H1 (cell line): ENCODE measurements at regions not wholly inside any gene's neighbourhood (a gene's known extent, or its start where the extent isn't known, plus 50 kb on each side); places are given as distances from the start of the nearest gene placed in this dataset.
A peak's percentile ranks its signal among the peaks of the same experiment; 100 is the strongest.

Experiments used
- CTCF ChIA-PET: fragments of 300-600 bp; sonication (Branson Sonifier 250); formaldehyde crosslinking; loops from one replicate; lab custom pipeline; 2021; ENCODE audit not compliant: partially characterized antibody; lab: Charles Lee
- POLR2A ChIA-PET: fragments of 300-600 bp; sonication (Branson Sonifier 250); formaldehyde crosslinking; loops from one replicate; lab custom pipeline; 2021; ENCODE audit warnings: inconsistent platforms; ENCODE audit not compliant: partially characterized antibody; lab: Charles Lee
- DNase-seq, 2 experiments: peaks; one replicate each; pipeline versions ENCODE4 v3.0.0 to v3.0.0-alpha.2; 2010 to 2022; ENCODE audit warnings: low spot score in 2 of 2, low read depth in 1 of 2, mixed read lengths in 1 of 2
- FAIRE-seq: peaks from 2 replicates; lab custom pipeline; 2011; peaks lifted over from hg19 to GRCh38; lab: Jason Lieb, UNC
- H2AFZ ChIP-seq: 2 replicates; pipeline ENCODE4 v1.8.1; 2012; ENCODE audit warnings: low read length, inconsistent platforms
- H2AK5ac ChIP-seq: 2 replicates; pipeline ENCODE4 v1.6.1; 2013; ENCODE audit warnings: low read depth, low read length
- H2BK120ac ChIP-seq: replicated peaks from 2 replicates; pipeline ENCODE3; 2013; ENCODE audit warnings: low read depth, low read length, inconsistent platforms
- H2BK12ac ChIP-seq: 2 replicates; pipeline ENCODE4 v1.6.1; 2013; ENCODE audit warnings: low read depth, low read length
- H2BK15ac ChIP-seq: 2 replicates; pipeline ENCODE4 v1.6.1; 2013; ENCODE audit warnings: low read length
- H2BK20ac ChIP-seq: 2 replicates; pipeline ENCODE4 v1.6.1; 2013; ENCODE audit warnings: low read length
- H2BK5ac ChIP-seq: 2 replicates; pipeline ENCODE4 v1.6.1; 2013; ENCODE audit warnings: low read depth, low read length
- H3K14ac ChIP-seq: 2 replicates; pipeline ENCODE4 v1.6.1; 2013; ENCODE audit warnings: inconsistent platforms; ENCODE audit not compliant: insufficient read length
- H3K18ac ChIP-seq: 2 replicates; pipeline ENCODE4 v1.6.1; 2013; ENCODE audit warnings: low read length; ENCODE audit errors: extremely low read depth
- H3K23ac ChIP-seq: 2 replicates; pipeline ENCODE4 v1.6.1; 2013; ENCODE audit warnings: inconsistent platforms; ENCODE audit not compliant: insufficient read length
- H3K23me2 ChIP-seq: 2 replicates; pipeline ENCODE4 v1.6.1; 2013; ENCODE audit warnings: low read depth, low read length
- H3K27ac ChIP-seq: 2 replicates; pipeline ENCODE4 v1.6.1; 2011; ENCODE audit warnings: low read depth, low read length, inconsistent platforms
- H3K27me3 ChIP-seq, 4 experiments: replicated peaks in 1 of 4; 1 replicate in 1 of 4; 2 replicates in 3 of 4; pipeline versions ENCODE4 v1.6.1 to v1.8.1; 2011 to 2013; ENCODE audit warnings: low read length in 3 of 4, mild to moderate bottlenecking in 3 of 4, inconsistent platforms in 2 of 4, mixed read lengths in 2 of 4, moderate library complexity in 1 of 4; ENCODE audit not compliant: control insufficient read depth in 3 of 4, insufficient read depth in 3 of 4; ENCODE audit errors: extremely low read depth in 1 of 4
- H3K36me3 ChIP-seq, 4 experiments: 2 replicates each; pipeline versions ENCODE4 v1.6.1 to v1.8.1; 2011 to 2013; ENCODE audit warnings: mild to moderate bottlenecking in 4 of 4, low read length in 3 of 4, moderate library complexity in 2 of 4, control low read depth in 1 of 4, inconsistent platforms in 1 of 4; ENCODE audit not compliant: insufficient read depth in 4 of 4, control insufficient read depth in 2 of 4
- H3K4ac ChIP-seq: replicated peaks from 2 replicates; pipeline ENCODE3; 2013; ENCODE audit warnings: low read length, low read depth, mixed read lengths, inconsistent platforms; ENCODE audit not compliant: insufficient read length
- H3K4me1 ChIP-seq, 4 experiments: replicated peaks in 1 of 4; 1 replicate in 1 of 4; 2 replicates in 3 of 4; pipeline versions ENCODE4 v1.6.1 to v1.8.1; 2011 to 2013; ENCODE audit warnings: low read length in 3 of 4, inconsistent platforms in 2 of 4, mixed read lengths in 1 of 4; ENCODE audit not compliant: insufficient read depth in 4 of 4, control insufficient read depth in 3 of 4
- H3K4me2 ChIP-seq, 2 experiments: 2 replicates each; pipeline versions ENCODE4 v1.6.1 to v1.8.1; 2011 to 2013; ENCODE audit warnings: low read depth in 2 of 2, low read length in 2 of 2, control low read depth in 1 of 2, inconsistent platforms in 1 of 2, mild to moderate bottlenecking in 1 of 2; ENCODE audit not compliant: insufficient read depth in 1 of 2
- H3K4me3 ChIP-seq, 4 experiments: fragments of 200-600, 300-600 bp in 1 of 4; sonication (generic), shearing (Covaris generic), sonication (Bioruptor Twin) in 1 of 4; 2 replicates each; pipeline versions ENCODE4 v1.5.1 to v1.8.1; 2011 to 2016; ENCODE audit warnings: low read length in 4 of 4, low read depth in 3 of 4, control low read depth in 2 of 4, inconsistent platforms in 2 of 4, mild to moderate bottlenecking in 2 of 4, mixed read lengths in 1 of 4, moderate library complexity in 1 of 4; ENCODE audit not compliant: insufficient read depth in 2 of 4; ENCODE audit errors: extremely low read depth in 1 of 4
- H3K56ac ChIP-seq: replicated peaks from 2 replicates; pipeline ENCODE3; 2013; ENCODE audit warnings: low read depth, mild to moderate bottlenecking, mixed read lengths, low read length, inconsistent platforms; ENCODE audit not compliant: insufficient read length
- H3K79me1 ChIP-seq: 2 replicates; pipeline ENCODE4 v1.6.1; 2013; ENCODE audit warnings: low read depth, low read length, control low read depth
- H3K79me2 ChIP-seq, 2 experiments: 2 replicates each; pipeline versions ENCODE4 v1.6.1 to v1.8.1; 2012 to 2013; ENCODE audit warnings: low read length in 2 of 2, mild to moderate bottlenecking in 2 of 2, inconsistent platforms in 1 of 2; ENCODE audit not compliant: insufficient read depth in 2 of 2, control insufficient read depth in 1 of 2
- H3K9ac ChIP-seq, 4 experiments: replicated peaks in 1 of 4; 1 replicate in 1 of 4; 2 replicates in 3 of 4; pipeline versions ENCODE4 v1.6.1 to v1.8.1; 2011 to 2013; ENCODE audit warnings: low read depth in 3 of 4, low read length in 3 of 4, control low read depth in 2 of 4, mild to moderate bottlenecking in 2 of 4, moderate library complexity in 2 of 4, inconsistent platforms in 1 of 4; ENCODE audit errors: extremely low read depth in 1 of 4
- H3K9me3 ChIP-seq, 2 experiments: 2 replicates each; pipeline versions ENCODE4 v1.6.1 to v1.8.1; 2012 to 2013; ENCODE audit warnings: mild to moderate bottlenecking in 2 of 2, moderate library complexity in 2 of 2, control low read depth in 1 of 2, inconsistent platforms in 1 of 2, low read depth in 1 of 2, low read length in 1 of 2, mixed read lengths in 1 of 2; ENCODE audit not compliant: insufficient read depth in 2 of 2
- H4K20me1 ChIP-seq, 2 experiments: replicated peaks in 1 of 2; 2 replicates each; pipeline versions ENCODE3 to v1.8.1; 2011 to 2013; ENCODE audit warnings: inconsistent platforms in 2 of 2, low read length in 2 of 2, mild to moderate bottlenecking in 1 of 2; ENCODE audit not compliant: insufficient read depth in 2 of 2, control insufficient read depth in 1 of 2
- H4K5ac ChIP-seq: 2 replicates; pipeline ENCODE4 v1.6.1; 2013; ENCODE audit warnings: low read length, low read depth, mixed read lengths, inconsistent platforms; ENCODE audit not compliant: insufficient read length
- H4K8ac ChIP-seq: 2 replicates; pipeline ENCODE4 v1.8.0; 2013; ENCODE audit warnings: mild to moderate bottlenecking, moderate library complexity, low read length, inconsistent platforms; ENCODE audit not compliant: insufficient read depth; ENCODE audit errors: extremely low read depth
- H4K91ac ChIP-seq: replicated peaks from 2 replicates; pipeline ENCODE3; 2013; ENCODE audit warnings: low read length, mixed read lengths, inconsistent platforms; ENCODE audit not compliant: insufficient read length
- ASH2L ChIP-seq: fragments of 200-600, 300-600 bp; sonication (generic); IDR thresholded peaks from one replicate; pipeline ENCODE4 v1.7.1; 2017; ENCODE audit warnings: low read length
- CBX5 ChIP-seq: fragments of 300-800, 300-1000 bp; sonication (generic); IDR thresholded peaks from 2 replicates; pipeline ENCODE4 v1.7.1; 2016; ENCODE audit warnings: antibody characterized with exemption, low read length, low read depth
- CEBPB ChIP-seq: IDR thresholded peaks from 2 replicates; pipeline ENCODE4 v1.6.1; 2012; ENCODE audit warnings: low read depth, low read length
- EGR1 ChIP-seq: IDR thresholded peaks from 2 replicates; pipeline ENCODE4 v1.6.1; 2011; ENCODE audit warnings: low read depth, low read length, borderline replicate concordance
- GTF2F1 ChIP-seq: IDR thresholded peaks from 2 replicates; pipeline ENCODE4 v1.6.1; 2012; ENCODE audit warnings: low read depth, low read length, improper control_type of control experiment, borderline replicate concordance
- HDAC2 ChIP-seq, 2 experiments: fragments of 300-600 bp in 1 of 2; sonication (generic) in 1 of 2; IDR thresholded peaks; 2 replicates each; pipeline ENCODE4 v1.6.1; 2011 to 2012; ENCODE audit warnings: low read depth in 2 of 2, low read length in 2 of 2, mild to moderate bottlenecking in 2 of 2, moderate library complexity in 2 of 2, borderline replicate concordance in 1 of 2, inconsistent platforms in 1 of 2
- NANOG ChIP-seq: IDR thresholded peaks from 2 replicates; pipeline ENCODE4 v1.6.1; 2011; ENCODE audit warnings: low read length, low read depth, mild to moderate bottlenecking, inconsistent platforms; ENCODE audit not compliant: insufficient read depth, poor library complexity, severe bottlenecking
- POU5F1 ChIP-seq: IDR thresholded peaks from 2 replicates; pipeline ENCODE4 v1.6.1; 2011; ENCODE audit warnings: low read depth, mild to moderate bottlenecking, low read length, moderate library complexity
- SAP30 ChIP-seq: fragments of 300-600 bp; sonication (generic); IDR thresholded peaks from 2 replicates; pipeline ENCODE4 v1.7.1; 2012; ENCODE audit warnings: low read length, moderate library complexity, mild to moderate bottlenecking, inconsistent platforms; ENCODE audit not compliant: insufficient read depth, insufficient replicate concordance
- SIX5 ChIP-seq: IDR thresholded peaks from 2 replicates; pipeline ENCODE4 v1.6.1; 2011; ENCODE audit warnings: mild to moderate bottlenecking, low read depth, low read length
- SP1 ChIP-seq: IDR thresholded peaks from 2 replicates; pipeline ENCODE4 v1.6.1; 2011; ENCODE audit warnings: low read depth, low read length
- SRF ChIP-seq: IDR thresholded peaks from 2 replicates; pipeline ENCODE4 v1.6.1; 2011; ENCODE audit warnings: mild to moderate bottlenecking, low read depth, low read length, moderate library complexity
- SUZ12 ChIP-seq: fragments of 200-600 bp; sonication (generic); IDR thresholded peaks from 2 replicates; pipeline ENCODE4 v1.6.1; 2012; ENCODE audit warnings: mild to moderate bottlenecking, inconsistent platforms, low read length, moderate library complexity, mixed read lengths
- TAF7 ChIP-seq: optimal IDR thresholded peaks from 2 replicates; pipeline ENCODE3; 2011; ENCODE audit warnings: low read depth, mild to moderate bottlenecking, inconsistent platforms, low read length, moderate library complexity, borderline replicate concordance
- TEAD4 ChIP-seq: IDR thresholded peaks from 2 replicates; pipeline ENCODE4 v1.6.1; 2012; ENCODE audit warnings: low read depth, low read length, inconsistent platforms, mixed read lengths
- WGBS, 2 experiments: shearing (Covaris generic) in 1 of 2; methylation state at CpG; one replicate each; pipeline versions ENCODE4 v1.1.6 to v1.1.7; 2013 to 2015; ENCODE audit warnings: low lambda C conversion rate in 2 of 2, mixed read lengths in 2 of 2, inconsistent platforms in 1 of 2, low coverage in 1 of 2, missing lambda C conversion rate in 1 of 2; ENCODE audit not compliant: insufficient replicate concordance in 2 of 2, insufficient coverage in 1 of 2, insufficient read length in 1 of 2; ENCODE audit errors: extremely low coverage in 1 of 2, missing lambda C conversion rate in 1 of 2; 5-methylcytosine and 5-hydroxymethylcytosine counted together

DNA sequence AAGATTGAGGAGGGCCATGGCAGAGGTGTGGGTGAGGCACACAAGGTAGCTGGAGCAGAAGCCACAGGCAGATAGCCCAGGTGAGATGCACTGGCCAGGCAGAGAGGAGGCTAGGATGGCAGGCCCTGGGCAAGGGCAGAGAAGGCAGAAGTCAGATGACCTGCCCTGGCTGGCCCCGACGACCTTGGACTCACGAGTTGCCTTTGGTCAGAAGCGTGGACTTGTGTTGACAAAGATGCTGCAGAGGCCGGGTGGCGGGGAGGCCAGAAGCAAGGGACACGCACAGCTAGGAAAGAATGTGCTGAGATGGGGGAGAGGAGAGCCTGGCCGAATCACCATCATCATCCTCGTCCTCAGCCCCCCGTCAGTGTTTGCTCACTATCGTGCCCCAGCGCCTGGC lies 123.7 kb downstream of the RBFOX3 start:
- H2AFZ ChIP-seq, result no peak overlapping the region
- 94% methylated on average over 10 of the region's 12 CpGs; no CpG with 5 or more reads in 1 of the 2 experiments for WGBS, 2 experiments
- peaks cover 4% of the 10 kb centered on the region; the same call in 1 of the 2 replicates for H3K23me2 ChIP-seq
- H4K20me1 ChIP-seq, result no peaks in the 10 kb centered on the region
- H3K4me2 ChIP-seq, result no peak overlapping the region
- H3K36me3 ChIP-seq, result no peaks in the 10 kb centered on the region
- H3K9me3 ChIP-seq, result no peaks in the 10 kb centered on the region
- no peak overlapping the region for H2BK120ac ChIP-seq
- no peak overlapping the region for H3K23ac ChIP-seq
- H3K9ac ChIP-seq, result no peak overlapping the region
- no peak overlapping the region; the same call in 1 of the 2 replicates for H4K8ac ChIP-seq
- CTCF ChIA-PET, result interaction anchor here (1.0 to 1.1 kb wide), 2 partner anchors 15 to 48 kb away, joined by 3 read pairs; no protein-coding TSS in a partner anchor
- H4K91ac ChIP-seq, result no peak overlapping the region
- H2AK5ac ChIP-seq, result no peak overlapping the region
- no peak overlapping the region for H3K4me3 ChIP-seq
- POLR2A ChIA-PET, result no interaction called here
- H3K56ac ChIP-seq, result no peak overlapping the region
- no peaks in the 10 kb centered on the region for H3K79me2 ChIP-seq
- H3K27me3 ChIP-seq, result peaks cover 0 to 2% (median 0%) of the 10 kb centered on the region in 4 experiments; a peak in 1 of 7 replicates
- no peak overlapping the region for H2BK15ac ChIP-seq
- peak overlapping the region; percentile 35; the same call in 1 of the 2 replicates for H2BK12ac ChIP-seq
- H3K14ac ChIP-seq, result no peak overlapping the region
- H3K79me1 ChIP-seq, result no peaks in the 10 kb centered on the region
- H3K27ac ChIP-seq, result no peak overlapping the region
- H3K4ac ChIP-seq, result no peak overlapping the region
- H2BK20ac ChIP-seq, result no peak overlapping the region; the same call in 1 of the 2 replicates
- H4K5ac ChIP-seq, result no peak overlapping the region
- DNase-seq (no peak), FAIRE-seq (no peak)
- peaks cover 0 to 24% (median 11%) of the 10 kb centered on the region in 4 experiments; a peak in 6 of 7 replicates for H3K4me1 ChIP-seq
- H3K18ac ChIP-seq, result no peak overlapping the region
- H2BK5ac ChIP-seq, result no peak overlapping the region
- TF ChIP-seq SIX5 (no peak), SUZ12 (no peak), POU5F1 (no peak), HDAC2 (IDR thresholded peaks at IDR 0.05; ENCODE audit: borderline replicate concordance in 1 of 2, low read depth in 2 of 2, low read length in 2 of 2) (no peak), EGR1 (no peak), CEBPB (no peak), TEAD4 (no peak), GTF2F1 (no peak), CBX5 (no peak), ASH2L (no peak), SAP30 (no peak), NANOG (no peak), SRF (no peak), TAF7 (no peak), SP1 (no peak)
